ENCODE measurements at regions not wholly inside any gene's neighbourhood (a gene's known extent, or its start where the extent isn't known, plus 50 kb on each side); places are given as distances from the start of the nearest gene placed in this dataset.

- no peak for TF ChIP-seq CTCF (conservative IDR thresholded peaks at IDR 0.05; ENCODE audit: low read length)
- no peak for TF ChIP-seq EZH2phosphoT487 (IDR thresholded peaks at IDR 0.05; ENCODE audit: borderline replicate concordance, low read depth, low read length)
- no peaks in the 10 kb centered on the region for H3K9me2 ChIP-seq (ENCODE audit: insufficient read depth, low read length)
- no peaks in the 10 kb centered on the region for H3K36me3 ChIP-seq (ENCODE audit: insufficient read depth, low read length)
- H3K9me3 ChIP-seq (ENCODE audit: low read length) = no peaks in the 10 kb centered on the region
- H3K79me2 ChIP-seq (ENCODE audit: insufficient read depth, low read depth, low read length) = no peaks in the 10 kb centered on the region
- H2AFZ ChIP-seq (ENCODE audit: low read length) = no peak overlapping the region
- CTCF ChIA-PET (ENCODE audit: unreplicated experiment) = no interaction called here
- H3K4me1 ChIP-seq (ENCODE audit: insufficient read depth, low read length, poor library complexity, severe bottlenecking) = no peaks in the 10 kb centered on the region
- H4K20me1 ChIP-seq (ENCODE audit: insufficient read depth, low read length) = no peaks in the 10 kb centered on the region
- no peak for DNase-seq (ENCODE audit: low spot score)
- intact Hi-C loops (cut with micrococcal nuclease; ENCODE audit: unreplicated experiment) = no loop called here
- no peak overlapping the region for H3K4me2 ChIP-seq (ENCODE audit: low read length)
- POLR2A ChIA-PET = interaction anchor here (0.6 kb wide), 1 partner anchor 17 kb away, joined by 3 read pairs; no protein-coding TSS in a partner anchor
- H3K4me3 ChIP-seq (ENCODE audit: low read depth, low read length, poor library complexity, severe bottlenecking) = no peak overlapping the region
- H3K27ac ChIP-seq (ENCODE audit: low read depth, low read length, poor library complexity, severe bottlenecking) = no peak overlapping the region
- no TSS peak for BruUV-seq (replicated peaks)
Measured at GRCh38 chr21:26332867-26333266, 162.3 kb upstream of the APP start.

DNA sequence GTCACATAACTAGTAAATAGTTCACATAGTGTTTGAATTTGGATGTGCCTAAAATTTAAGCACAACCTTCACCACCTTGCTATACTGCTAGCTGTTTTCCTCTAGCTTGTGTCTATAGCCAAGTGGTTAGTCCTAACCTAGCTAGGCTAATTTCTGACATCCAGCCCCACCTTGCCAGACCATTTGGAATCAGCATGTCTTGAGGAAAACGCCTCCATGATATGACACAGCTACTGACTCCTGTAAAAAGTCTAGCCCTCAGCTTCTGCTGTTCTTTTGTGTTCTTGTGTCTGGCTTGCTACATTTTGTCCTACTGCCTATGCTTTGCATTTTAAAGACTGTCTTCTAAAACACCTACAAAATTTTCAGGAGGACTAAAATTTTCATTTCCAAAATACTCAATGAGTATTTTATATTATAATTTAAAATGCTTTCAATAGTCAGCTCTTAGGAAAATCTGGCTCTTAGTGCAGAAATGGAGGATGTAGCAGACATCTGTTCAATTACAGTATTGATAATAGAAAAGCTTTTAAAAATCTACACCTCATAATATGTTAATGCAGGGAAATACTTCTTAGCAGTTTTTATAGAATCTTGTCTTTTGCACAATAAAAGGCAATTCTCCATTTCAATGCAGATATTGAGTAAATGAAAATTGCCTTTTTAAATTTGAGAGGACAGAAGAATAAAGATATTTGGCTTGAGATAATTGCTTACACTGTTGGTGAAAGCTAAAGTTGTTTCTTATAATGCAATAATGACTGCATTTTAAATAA, 160.8 kb upstream of the APP start:
- no peak for DNase-seq (ENCODE audit: low spot score)
- no peak overlapping the region for H3K4me3 ChIP-seq (ENCODE audit: low read depth, low read length, poor library complexity, severe bottlenecking)
- no peaks in the 10 kb centered on the region for H3K9me2 ChIP-seq (ENCODE audit: insufficient read depth, low read length)
- H2AFZ ChIP-seq (ENCODE audit: low read length) = no peak overlapping the region
- ChIA-PET POLR2A (interaction anchor here (0.7 kb wide), 1 partner anchor 106 kb away, joined by 3 read pairs; no protein-coding TSS in a partner anchor), CTCF (ENCODE audit: unreplicated experiment) (no interaction called here)
- no peak for TF ChIP-seq CTCF (conservative IDR thresholded peaks at IDR 0.05; ENCODE audit: low read length)
- TF ChIP-seq EZH2phosphoT487 (IDR thresholded peaks at IDR 0.05; ENCODE audit: borderline replicate concordance, low read depth, low read length) = no peak
- intact Hi-C loops (cut with micrococcal nuclease; ENCODE audit: unreplicated experiment) = no loop called here
- H4K20me1 ChIP-seq (ENCODE audit: insufficient read depth, low read length) = no peaks in the 10 kb centered on the region
- no TSS peak for BruUV-seq (replicated peaks)
- H3K9me3 ChIP-seq (ENCODE audit: low read length) = no peaks in the 10 kb centered on the region
- no peaks in the 10 kb centered on the region for H3K4me1 ChIP-seq (ENCODE audit: insufficient read depth, low read length, poor library complexity, severe bottlenecking)
- H3K27ac ChIP-seq (ENCODE audit: low read depth, low read length, poor library complexity, severe bottlenecking) = no peak overlapping the region
- H3K36me3 ChIP-seq (ENCODE audit: insufficient read depth, low read length) = no peaks in the 10 kb centered on the region
- H3K4me2 ChIP-seq (ENCODE audit: low read length) = no peak overlapping the region
- no peaks in the 10 kb centered on the region for H3K79me2 ChIP-seq (ENCODE audit: insufficient read depth, low read depth, low read length)

GRCh38 chr21:26320596-26320995, 150.0 kb upstream of the APP start:
- CTCF ChIA-PET (ENCODE audit: unreplicated experiment) = no interaction called here

More at GRCh38 chr21:26320596-26320995, 150.0 kb upstream of the APP start:
- no TSS peak for BruUV-seq (replicated peaks)
- H4K20me1 ChIP-seq (ENCODE audit: insufficient read depth, low read length) = no peaks in the 10 kb centered on the region
- H3K9me3 ChIP-seq (ENCODE audit: low read length) = no peaks in the 10 kb centered on the region
- H3K27ac ChIP-seq (ENCODE audit: low read depth, low read length, poor library complexity, severe bottlenecking) = no peak overlapping the region
- H3K36me3 ChIP-seq (ENCODE audit: insufficient read depth, low read length) = no peaks in the 10 kb centered on the region
- no peak for DNase-seq (ENCODE audit: low spot score)
- H3K9me2 ChIP-seq (ENCODE audit: insufficient read depth, low read length) = no peaks in the 10 kb centered on the region
- POLR2A ChIA-PET = no interaction called here
- H2AFZ ChIP-seq (ENCODE audit: low read length) = no peak overlapping the region
- no peaks in the 10 kb centered on the region for H3K79me2 ChIP-seq (ENCODE audit: insufficient read depth, low read depth, low read length)
- intact Hi-C loops (cut with micrococcal nuclease; ENCODE audit: unreplicated experiment) = no loop called here
- H3K4me3 ChIP-seq (ENCODE audit: low read depth, low read length, poor library complexity, severe bottlenecking) = no peak overlapping the region
- no peak for TF ChIP-seq EZH2phosphoT487 (IDR thresholded peaks at IDR 0.05; ENCODE audit: borderline replicate concordance, low read depth, low read length)
- TF ChIP-seq CTCF (conservative IDR thresholded peaks at IDR 0.05; ENCODE audit: low read length) = no peak
- no peak overlapping the region for H3K4me2 ChIP-seq (ENCODE audit: low read length)
- H3K4me1 ChIP-seq (ENCODE audit: insufficient read depth, low read length, poor library complexity, severe bottlenecking) = no peaks in the 10 kb centered on the region
